ENCODE measurements at regions not wholly inside any gene's neighbourhood (a gene's known extent, or its start where the extent isn't known, plus 50 kb on each side); places are given as distances from the start of the nearest gene placed in this dataset.

GRCh38 chr3:194810076-194810475, 124.4 kb downstream of the FAM43A start:
- Histone ChIP-seq H3K9me2 (ENCODE audit: insufficient read depth, low read length) (no peaks in the 10 kb centered on the region), H2AFZ (ENCODE audit: low read depth, low read length) (no peak overlapping the region), H4K20me1 (ENCODE audit: insufficient read depth) (no peaks in the 10 kb centered on the region), H3K27me3 (ENCODE audit: insufficient read depth, low read depth, low read length) (no peaks in the 10 kb centered on the region), H3K4me3 (ENCODE audit: low read length) (no peak overlapping the region), H3K4me2 (ENCODE audit: low read length) (no peak overlapping the region), H3K27ac (ENCODE audit: low read length) (no peak overlapping the region), H3K9me3 (ENCODE audit: low read length) (no peaks in the 10 kb centered on the region), H3F3A (ENCODE audit: insufficient read depth, low read length, poor library complexity, severe bottlenecking) (no peaks in the 10 kb centered on the region), H3K36me3 (ENCODE audit: insufficient read depth, low read length) (no peaks in the 10 kb centered on the region), H3K79me2 (replicated peaks; ENCODE audit: insufficient read depth, low read length) (no peaks in the 10 kb centered on the region), H3K9ac (ENCODE audit: low read length) (no peak overlapping the region)
- TF ChIP-seq EP300 (conservative IDR thresholded peaks at IDR 0.05; ENCODE audit: poor library complexity, severe bottlenecking) = no peak
- TF ChIP-seq MXI1 (conservative IDR thresholded peaks at IDR 0.05; ENCODE audit: poor library complexity, severe bottlenecking) = no peak

- no peaks in the 10 kb centered on the region for H4K20me1 ChIP-seq (ENCODE audit: insufficient read depth)
- H3F3A ChIP-seq (ENCODE audit: insufficient read depth, low read length, poor library complexity, severe bottlenecking) = no peaks in the 10 kb centered on the region
- TF ChIP-seq EZH2 (IDR thresholded peaks at IDR 0.05; ENCODE audit: borderline replicate concordance, insufficient read depth, low read length, poor library complexity, severe bottlenecking) (no peak), MXI1 (conservative IDR thresholded peaks at IDR 0.05; ENCODE audit: poor library complexity, severe bottlenecking) (no peak), RAD21 (conservative IDR thresholded peaks at IDR 0.05) (no peak), SMC3 (conservative IDR thresholded peaks at IDR 0.05; ENCODE audit: poor library complexity) (no peak), POLR2AphosphoS5 (IDR thresholded peaks at IDR 0.05) (no peak), CTCF (IDR thresholded peaks at IDR 0.05; ENCODE audit: poor library complexity, severe bottlenecking) (no peak), EP300 (conservative IDR thresholded peaks at IDR 0.05; ENCODE audit: poor library complexity, severe bottlenecking) (no peak), TAF1 (IDR thresholded peaks at IDR 0.05; ENCODE audit: low read depth) (no peak), REST (IDR thresholded peaks at IDR 0.05; ENCODE audit: borderline replicate concordance) (no peak)
- H3K4me2 ChIP-seq (ENCODE audit: low read length) = no peak overlapping the region
- H2AFZ ChIP-seq (ENCODE audit: low read depth, low read length) = no peak overlapping the region
- H3K27ac ChIP-seq (ENCODE audit: low read length) = no peak overlapping the region
- H3K4me3 ChIP-seq (ENCODE audit: low read length) = no peak overlapping the region
- H3K9me3 ChIP-seq (ENCODE audit: low read length) = no peaks in the 10 kb centered on the region
- no peaks in the 10 kb centered on the region for H3K36me3 ChIP-seq (ENCODE audit: insufficient read depth, low read length)
- H3K79me2 ChIP-seq (replicated peaks; ENCODE audit: insufficient read depth, low read length) = no peaks in the 10 kb centered on the region
- H3K9me2 ChIP-seq (ENCODE audit: insufficient read depth, low read length) = no peaks in the 10 kb centered on the region
- H3K9ac ChIP-seq (ENCODE audit: low read length) = no peak overlapping the region
- H3K27me3 ChIP-seq (ENCODE audit: insufficient read depth, low read depth, low read length) = no peaks in the 10 kb centered on the region
Measured at GRCh38 chr3:194811118-194811517, 125.4 kb downstream of the FAM43A start.

- Histone ChIP-seq H3K27me3 (ENCODE audit: insufficient read depth, low read depth, low read length) (no peaks in the 10 kb centered on the region), H2AFZ (ENCODE audit: low read depth, low read length) (no peak overlapping the region), H3K9me2 (ENCODE audit: insufficient read depth, low read length) (no peaks in the 10 kb centered on the region), H3F3A (ENCODE audit: insufficient read depth, low read length, poor library complexity, severe bottlenecking) (no peaks in the 10 kb centered on the region), H3K4me3 (ENCODE audit: low read length) (no peak overlapping the region), H3K27ac (ENCODE audit: low read length) (no peak overlapping the region), H3K4me2 (ENCODE audit: low read length) (no peak overlapping the region), H3K9me3 (ENCODE audit: low read length) (no peaks in the 10 kb centered on the region), H3K9ac (ENCODE audit: low read length) (no peak overlapping the region), H3K36me3 (ENCODE audit: insufficient read depth, low read length) (no peaks in the 10 kb centered on the region), H3K79me2 (replicated peaks; ENCODE audit: insufficient read depth, low read length) (no peaks in the 10 kb centered on the region), H4K20me1 (ENCODE audit: insufficient read depth) (no peaks in the 10 kb centered on the region)
- TF ChIP-seq SMC3 (conservative IDR thresholded peaks at IDR 0.05; ENCODE audit: poor library complexity) (no peak), EP300 (conservative IDR thresholded peaks at IDR 0.05; ENCODE audit: poor library complexity, severe bottlenecking) (no peak), EZH2 (IDR thresholded peaks at IDR 0.05; ENCODE audit: borderline replicate concordance, insufficient read depth, low read length, poor library complexity, severe bottlenecking) (no peak), MXI1 (conservative IDR thresholded peaks at IDR 0.05; ENCODE audit: poor library complexity, severe bottlenecking) (no peak), RAD21 (conservative IDR thresholded peaks at IDR 0.05) (no peak), CTCF (IDR thresholded peaks at IDR 0.05; ENCODE audit: poor library complexity, severe bottlenecking) (no peak), REST (IDR thresholded peaks at IDR 0.05; ENCODE audit: borderline replicate concordance) (no peak), POLR2AphosphoS5 (IDR thresholded peaks at IDR 0.05) (no peak)
Measured at GRCh38 chr3:194812176-194812575, 126.5 kb downstream of the FAM43A start.
